Esophagus squamous epithelium (tissue), 4 donors: ENCODE measurements at regions not wholly inside any gene's neighbourhood (a gene's known extent, or its start where the extent isn't known, plus 50 kb on each side); places are given as distances from the start of the nearest gene placed in this dataset.
A peak's percentile ranks its signal among the peaks of the same experiment; 100 is the strongest.

Experiments
- CTCF ChIP-seq, 6 experiments: fragments of 450-650 bp in 4 of 6; fragments of 200-600 bp in 2 of 6; sonication (generic) in 2 of 6; IDR thresholded peaks; one replicate each; pipeline ENCODE4 v1.5.1; 2016 to 2019; ENCODE audit warnings: antibody characterized with exemption in 6 of 6, mild to moderate bottlenecking in 4 of 6, moderate library complexity in 4 of 6
- POLR2A ChIP-seq, 4 donors: fragments of 450-650 bp; IDR thresholded peaks; one replicate each; pipeline ENCODE4 v1.6.1; 2017; ENCODE audit warnings: antibody characterized with exemption in 4 of 4, mild to moderate bottlenecking in 4 of 4, moderate library complexity in 3 of 4

- peak in 4 of 6 experiments; percentile 32 to 70 (median 62) for TF ChIP-seq CTCF (IDR thresholded peaks at IDR 0.05)
- no peak for TF ChIP-seq POLR2A (IDR thresholded peaks at IDR 0.05)
Observed at GRCh38 chrX:40158036-40158706, 60.4 kb upstream of the BCOR start.
